ENCODE measurements at regions not wholly inside any gene's neighbourhood (a gene's known extent, or its start where the extent isn't known, plus 50 kb on each side); places are given as distances from the start of the nearest gene placed in this dataset.
"Not testable (repeated sequence)": the region's sequence is repeated elsewhere in the genome, so short reads cannot be mapped to it uniquely, and the experiment has no call there.

DNA sequence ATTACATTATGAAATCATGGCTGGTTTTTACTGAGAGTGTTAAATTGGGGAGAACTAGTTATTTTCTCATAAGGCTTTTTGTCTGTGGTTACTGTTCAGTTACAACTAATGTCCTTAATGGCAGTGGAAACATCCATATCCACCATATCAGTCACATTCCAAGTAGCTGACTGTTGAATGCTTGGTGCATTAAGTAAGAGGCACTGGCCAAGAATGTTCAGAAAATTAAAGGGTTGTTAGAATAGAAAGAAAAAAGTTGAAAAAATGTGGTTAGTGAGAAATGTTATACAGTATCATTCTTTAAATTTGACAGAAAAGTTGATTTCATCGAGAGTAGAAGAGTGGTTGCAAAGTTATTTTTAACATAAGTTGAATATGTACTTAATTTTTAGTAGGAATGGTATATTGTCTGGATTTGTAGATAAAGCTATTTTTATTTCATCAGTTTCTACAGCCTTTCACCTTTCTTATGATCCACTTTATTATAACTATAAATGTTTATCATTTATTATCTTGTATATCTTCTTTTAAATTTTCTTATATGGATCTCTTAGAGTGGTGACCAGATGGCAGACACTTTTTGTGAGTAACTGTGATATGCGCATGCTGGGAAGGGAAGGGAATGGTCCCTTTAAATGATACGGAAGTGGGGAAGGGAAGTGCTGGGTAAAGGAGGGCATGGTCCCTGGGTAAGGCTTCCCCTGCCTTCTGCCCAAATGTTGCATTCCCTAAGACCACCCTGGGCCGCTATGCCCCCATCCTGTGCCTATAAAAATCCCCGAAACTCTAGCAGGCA, 2407.1 kb downstream of the ARAP2 start:
- Histone ChIP-seq H3K36me3 (ENCODE audit: control insufficient read depth in 2 of 2, insufficient read depth in 2 of 2, low read length in 1 of 2) (no peaks in the 10 kb centered on the region), H3K4me1 (ENCODE audit: control insufficient read depth in 2 of 2, insufficient read depth in 2 of 2, low read length in 1 of 2) (no peaks in the 10 kb centered on the region), H3K9me3 (ENCODE audit: control insufficient read depth in 2 of 2, insufficient read depth in 1 of 2, low read depth in 1 of 2, low read length in 1 of 2) (no peaks in the 10 kb centered on the region), H3K27me3 (ENCODE audit: control insufficient read depth in 1 of 2, insufficient read depth in 2 of 2, low read length in 2 of 2) (no peaks in the 10 kb centered on the region), H3K27ac (ENCODE audit: low read depth in 2 of 2, low read length in 1 of 2) (no peak overlapping the region), H3K4me3 (ENCODE audit: low read depth in 1 of 2, low read length in 2 of 2) (no peak overlapping the region)
- WGBS, 2 donors: 83 to 85% methylated on average over 5 of the region's 5 CpGs

DNA sequence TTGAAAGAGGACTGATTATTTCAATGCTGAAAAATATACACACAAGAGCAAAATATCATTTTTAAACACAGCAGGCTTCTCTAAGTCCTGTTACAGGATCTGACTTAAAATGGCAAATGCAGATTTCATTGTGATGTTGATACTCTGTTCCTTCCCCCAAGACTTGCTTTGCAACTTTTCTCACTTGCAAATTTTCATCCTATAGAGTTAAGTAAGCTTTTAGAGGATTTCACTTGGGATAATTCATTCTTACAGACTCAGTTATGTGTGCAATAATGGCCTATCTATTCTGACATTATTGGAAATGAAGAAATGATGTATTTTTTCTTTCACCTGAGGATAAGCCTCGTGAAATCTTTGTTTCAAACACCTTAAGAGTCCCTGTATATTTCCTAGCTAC, 2403.2 kb downstream of the ARAP2 start:
- Histone ChIP-seq H3K4me1 (ENCODE audit: control insufficient read depth in 2 of 2, insufficient read depth in 2 of 2, low read length in 1 of 2) (no peaks in the 10 kb centered on the region), H3K27me3 (ENCODE audit: control insufficient read depth in 1 of 2, insufficient read depth in 2 of 2, low read length in 2 of 2) (no peaks in the 10 kb centered on the region), H3K9me3 (ENCODE audit: control insufficient read depth in 2 of 2, insufficient read depth in 1 of 2, low read depth in 1 of 2, low read length in 1 of 2) (no peaks in the 10 kb centered on the region), H3K4me3 (ENCODE audit: low read depth in 1 of 2, low read length in 2 of 2) (no peak overlapping the region), H3K36me3 (ENCODE audit: control insufficient read depth in 2 of 2, insufficient read depth in 2 of 2, low read length in 1 of 2) (no peaks in the 10 kb centered on the region), H3K27ac (ENCODE audit: low read depth in 2 of 2, low read length in 1 of 2) (no peak overlapping the region)
- 22% methylated on average over 1 of the region's 1 CpG for WGBS, 2 donors

DNA sequence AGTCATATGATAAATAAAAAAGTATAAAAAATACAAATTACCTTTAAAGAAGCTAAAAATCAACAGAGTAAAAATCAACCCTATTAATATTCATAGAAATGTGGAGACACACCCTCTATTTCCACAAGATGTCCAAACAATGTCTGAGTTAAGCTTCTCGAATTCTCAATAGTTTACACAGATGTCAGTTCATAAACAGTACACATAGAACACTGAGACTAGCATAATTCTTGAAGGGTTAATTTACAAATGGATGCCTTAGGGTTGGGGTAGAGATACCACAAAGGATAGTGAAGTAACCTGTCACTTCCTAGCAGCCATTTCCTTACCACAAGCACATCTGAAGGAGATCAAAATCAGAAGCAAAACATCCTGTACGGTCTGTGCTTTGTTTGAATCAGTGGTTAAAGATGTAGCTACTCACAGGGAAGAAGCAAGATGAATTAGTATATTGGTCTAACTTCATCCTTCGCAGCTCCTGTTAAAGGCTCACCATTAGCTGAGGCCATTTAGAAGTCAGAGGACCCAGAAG, 2393.9 kb downstream of the ARAP2 start:
- Histone ChIP-seq H3K36me3 (ENCODE audit: control insufficient read depth in 2 of 2, insufficient read depth in 2 of 2, low read length in 1 of 2) (no peaks in the 10 kb centered on the region), H3K4me1 (ENCODE audit: control insufficient read depth in 2 of 2, insufficient read depth in 2 of 2, low read length in 1 of 2) (no peaks in the 10 kb centered on the region), H3K27me3 (ENCODE audit: control insufficient read depth in 1 of 2, insufficient read depth in 2 of 2, low read length in 2 of 2) (no peaks in the 10 kb centered on the region), H3K9me3 (ENCODE audit: control insufficient read depth in 2 of 2, insufficient read depth in 1 of 2, low read depth in 1 of 2, low read length in 1 of 2) (no peaks in the 10 kb centered on the region), H3K4me3 (ENCODE audit: low read depth in 1 of 2, low read length in 2 of 2) (no peak overlapping the region), H3K27ac (ENCODE audit: low read depth in 2 of 2, low read length in 1 of 2) (no peak overlapping the region)
- 64 to 67% methylated on average over 3 of the region's 3 CpGs for whole genome bisulfite sequencing, 2 donors

DNA sequence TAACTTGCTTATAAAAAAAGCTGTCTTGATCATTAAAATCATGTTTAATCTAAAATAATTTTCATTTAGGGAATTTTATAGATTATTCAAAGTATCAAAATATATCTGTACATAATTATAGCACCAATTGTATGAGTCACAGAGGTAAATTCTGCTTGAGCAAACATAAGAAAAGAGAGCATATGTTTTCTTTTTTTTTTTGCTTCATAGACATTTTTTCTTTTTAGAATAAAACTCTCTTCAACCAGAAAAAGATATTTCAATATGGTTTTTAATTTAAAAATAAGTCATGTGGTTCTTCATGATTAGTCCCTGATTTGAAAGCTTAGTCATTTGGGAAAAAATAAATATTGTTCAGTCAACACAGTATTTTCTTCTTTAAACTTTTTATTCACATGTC, 2390.6 kb downstream of the ARAP2 start:
- not testable (repeated sequence) for H3K4me1 ChIP-seq (ENCODE audit: control insufficient read depth in 2 of 2, insufficient read depth in 2 of 2, low read length in 1 of 2); H3K9me3 ChIP-seq (ENCODE audit: control insufficient read depth in 2 of 2, insufficient read depth in 1 of 2, low read depth in 1 of 2, low read length in 1 of 2); H3K27ac ChIP-seq (ENCODE audit: low read depth in 2 of 2, low read length in 1 of 2); H3K36me3 ChIP-seq (ENCODE audit: control insufficient read depth in 2 of 2, insufficient read depth in 2 of 2, low read length in 1 of 2); H3K27me3 ChIP-seq (ENCODE audit: control insufficient read depth in 1 of 2, insufficient read depth in 2 of 2, low read length in 2 of 2); H3K4me3 ChIP-seq (ENCODE audit: low read depth in 1 of 2, low read length in 2 of 2)

DNA sequence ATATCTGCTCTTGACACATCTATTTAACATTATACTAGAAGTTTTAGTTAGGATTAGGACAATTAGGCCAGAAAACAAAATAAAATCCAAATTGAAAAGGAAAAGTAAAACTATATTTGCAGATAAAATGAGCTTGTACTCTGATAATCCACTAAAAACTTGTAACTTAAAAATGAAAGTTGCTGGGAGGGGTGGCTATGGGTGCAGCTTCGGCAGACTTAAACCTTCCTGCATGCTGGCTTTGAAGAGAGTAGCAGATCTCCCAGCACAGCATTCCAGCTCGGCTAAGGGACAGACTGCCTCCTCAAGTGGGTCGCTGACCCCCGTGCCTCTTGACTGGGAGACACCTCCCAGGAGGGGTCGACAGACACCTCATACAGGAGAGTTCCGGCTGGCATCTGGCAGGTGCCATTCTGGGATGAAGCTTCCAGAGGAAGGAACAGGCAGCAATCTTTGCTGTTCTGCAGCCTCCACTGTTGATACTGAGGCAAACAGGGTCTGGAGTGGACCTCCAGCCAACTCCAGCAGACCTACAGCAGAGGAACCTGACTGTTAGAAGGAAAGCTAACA, 2379.9 kb downstream of the ARAP2 start:
- H3K4me3 ChIP-seq (ENCODE audit: low read depth in 1 of 2, low read length in 2 of 2): no peak overlapping the region
- H3K27ac ChIP-seq (ENCODE audit: low read depth in 2 of 2, low read length in 1 of 2): no peak overlapping the region
- H3K4me1 ChIP-seq (ENCODE audit: control insufficient read depth in 2 of 2, insufficient read depth in 2 of 2, low read length in 1 of 2): no peaks in the 10 kb centered on the region
- H3K27me3 ChIP-seq (ENCODE audit: control insufficient read depth in 1 of 2, insufficient read depth in 2 of 2, low read length in 2 of 2): no peaks in the 10 kb centered on the region
- WGBS, 2 donors: 83 to 84% methylated on average over 6 of the region's 6 CpGs
- no peaks in the 10 kb centered on the region for H3K36me3 ChIP-seq (ENCODE audit: control insufficient read depth in 2 of 2, insufficient read depth in 2 of 2, low read length in 1 of 2)
- no peaks in the 10 kb centered on the region for H3K9me3 ChIP-seq (ENCODE audit: control insufficient read depth in 2 of 2, insufficient read depth in 1 of 2, low read depth in 1 of 2, low read length in 1 of 2)

DNA sequence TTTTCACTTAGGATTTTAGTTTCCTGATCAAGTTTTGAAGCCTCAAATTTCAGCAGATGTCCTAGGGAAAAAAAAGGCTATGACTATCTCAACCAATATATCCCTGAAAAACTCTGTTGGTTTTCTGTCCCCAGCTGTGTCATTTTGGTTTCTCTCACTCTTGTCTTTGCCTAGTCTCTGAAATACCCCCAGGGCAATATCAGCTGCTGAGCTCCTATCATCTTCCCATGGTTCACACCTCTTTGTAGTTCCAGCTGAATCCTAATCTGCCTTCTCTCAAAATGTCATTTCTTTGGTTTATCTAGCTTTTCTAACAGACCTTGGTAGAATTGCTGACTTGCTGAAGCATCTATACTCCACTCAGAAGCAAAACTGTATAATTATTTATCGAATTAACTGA, 2370.5 kb downstream of the ARAP2 start:
- Histone ChIP-seq H3K9me3 (ENCODE audit: control insufficient read depth in 2 of 2, insufficient read depth in 1 of 2, low read depth in 1 of 2, low read length in 1 of 2) (no peaks in the 10 kb centered on the region), H3K27ac (ENCODE audit: low read depth in 2 of 2, low read length in 1 of 2) (no peak overlapping the region), H3K4me1 (ENCODE audit: control insufficient read depth in 2 of 2, insufficient read depth in 2 of 2, low read length in 1 of 2) (no peaks in the 10 kb centered on the region), H3K27me3 (ENCODE audit: control insufficient read depth in 1 of 2, insufficient read depth in 2 of 2, low read length in 2 of 2) (no peaks in the 10 kb centered on the region), H3K36me3 (ENCODE audit: control insufficient read depth in 2 of 2, insufficient read depth in 2 of 2, low read length in 1 of 2) (no peaks in the 10 kb centered on the region), H3K4me3 (ENCODE audit: low read depth in 1 of 2, low read length in 2 of 2) (no peak overlapping the region)
- 55 to 68% methylated on average over 1 of the region's 1 CpG for WGBS, 2 donors

DNA sequence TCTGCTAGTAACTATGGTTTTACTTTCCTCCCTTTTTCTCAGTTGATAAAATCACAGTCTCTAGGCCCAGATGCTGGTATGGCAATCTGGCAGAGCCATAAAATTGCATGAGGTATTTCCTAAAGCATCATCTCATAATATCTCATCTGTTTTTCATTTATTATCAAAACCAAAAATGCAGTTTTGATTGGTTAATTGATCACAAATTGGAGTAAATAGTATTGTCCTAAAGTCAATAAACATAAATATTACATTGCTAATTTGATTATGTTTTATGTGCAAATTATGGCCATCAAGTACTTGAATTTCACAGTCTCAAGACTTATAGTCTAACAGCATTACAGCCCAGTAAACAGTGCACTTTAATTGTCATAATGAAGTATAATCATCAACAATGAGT, 2365.6 kb downstream of the ARAP2 start:
- Histone ChIP-seq H3K4me3 (ENCODE audit: low read depth in 1 of 2, low read length in 2 of 2) (no peak overlapping the region), H3K36me3 (ENCODE audit: control insufficient read depth in 2 of 2, insufficient read depth in 2 of 2, low read length in 1 of 2) (no peaks in the 10 kb centered on the region), H3K27ac (ENCODE audit: low read depth in 2 of 2, low read length in 1 of 2) (no peak overlapping the region), H3K4me1 (ENCODE audit: control insufficient read depth in 2 of 2, insufficient read depth in 2 of 2, low read length in 1 of 2) (no peaks in the 10 kb centered on the region), H3K27me3 (ENCODE audit: control insufficient read depth in 1 of 2, insufficient read depth in 2 of 2, low read length in 2 of 2) (no peaks in the 10 kb centered on the region), H3K9me3 (ENCODE audit: control insufficient read depth in 2 of 2, insufficient read depth in 1 of 2, low read depth in 1 of 2, low read length in 1 of 2) (no peaks in the 10 kb centered on the region)

DNA sequence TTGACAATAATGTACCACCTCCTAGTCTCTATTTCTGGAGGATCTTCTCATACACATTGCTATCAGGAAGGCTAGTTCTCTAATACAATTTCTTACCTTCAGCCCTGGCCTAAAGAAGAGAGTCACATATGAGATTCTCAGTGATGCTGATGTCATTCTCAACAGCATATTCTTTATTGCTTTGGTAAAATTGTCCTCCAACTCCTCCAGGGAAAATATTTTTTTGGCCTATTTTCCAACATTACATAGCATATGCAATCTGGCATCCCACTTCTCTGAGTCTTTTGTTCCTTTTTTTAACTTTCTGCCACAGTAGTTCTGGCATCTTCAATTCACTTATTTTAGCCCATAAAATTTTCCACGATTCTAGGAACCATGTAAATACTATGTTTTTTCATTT, 2363.1 kb downstream of the ARAP2 start:
- H3K27me3 ChIP-seq (ENCODE audit: control insufficient read depth in 1 of 2, insufficient read depth in 2 of 2, low read length in 2 of 2): no peaks in the 10 kb centered on the region
- 72 to 83% methylated on average over 1 of the region's 1 CpG for WGBS, 2 donors
- H3K4me1 ChIP-seq (ENCODE audit: control insufficient read depth in 2 of 2, insufficient read depth in 2 of 2, low read length in 1 of 2): no peaks in the 10 kb centered on the region
- H3K36me3 ChIP-seq (ENCODE audit: control insufficient read depth in 2 of 2, insufficient read depth in 2 of 2, low read length in 1 of 2): no peaks in the 10 kb centered on the region
- no peak overlapping the region for H3K4me3 ChIP-seq (ENCODE audit: low read depth in 1 of 2, low read length in 2 of 2)
- H3K9me3 ChIP-seq (ENCODE audit: control insufficient read depth in 2 of 2, insufficient read depth in 1 of 2, low read depth in 1 of 2, low read length in 1 of 2): peaks cover 0 to 4% of the 10 kb centered on the region in 2 donors
- no peak overlapping the region for H3K27ac ChIP-seq (ENCODE audit: low read depth in 2 of 2, low read length in 1 of 2)

DNA sequence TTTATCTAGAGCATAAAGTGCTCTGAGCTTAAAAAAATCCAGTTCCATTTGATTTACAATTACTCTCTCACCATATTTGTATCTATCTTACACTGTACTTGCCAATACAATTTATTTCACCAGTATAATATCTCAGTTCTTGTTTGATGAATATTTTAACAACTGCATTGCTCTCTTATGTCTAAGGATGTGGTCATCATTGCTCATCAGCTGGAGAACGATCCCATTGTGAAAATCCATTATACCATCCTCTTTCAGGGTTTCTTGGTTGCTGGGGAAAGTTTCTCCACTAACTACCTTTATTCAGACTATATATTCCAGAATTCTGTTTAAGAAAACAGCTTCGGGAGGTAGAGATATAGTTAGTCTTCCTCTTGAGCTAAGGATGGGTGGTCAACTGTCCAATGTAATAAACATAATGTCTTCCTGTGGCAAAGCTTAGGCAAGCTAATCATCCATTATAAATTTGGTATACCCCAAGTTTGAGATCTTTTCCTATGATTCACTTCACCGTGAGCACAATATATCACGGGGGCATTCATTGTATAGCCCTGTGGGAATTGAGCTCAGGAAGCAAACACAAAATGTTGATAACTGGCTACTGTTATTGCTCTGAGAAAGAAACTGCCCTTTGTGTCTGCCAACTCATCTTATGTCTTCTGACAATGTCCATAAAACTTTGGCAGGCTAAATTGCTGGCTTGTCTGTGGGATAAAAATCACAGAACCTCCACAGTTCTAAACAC, 2361.9 kb downstream of the ARAP2 start:
- no peak overlapping the region for H3K4me3 ChIP-seq (ENCODE audit: low read depth in 1 of 2, low read length in 2 of 2)
- H3K27me3 ChIP-seq (ENCODE audit: control insufficient read depth in 1 of 2, insufficient read depth in 2 of 2, low read length in 2 of 2): no peaks in the 10 kb centered on the region
- H3K36me3 ChIP-seq (ENCODE audit: control insufficient read depth in 2 of 2, insufficient read depth in 2 of 2, low read length in 1 of 2): no peaks in the 10 kb centered on the region
- H3K4me1 ChIP-seq (ENCODE audit: control insufficient read depth in 2 of 2, insufficient read depth in 2 of 2, low read length in 1 of 2): no peaks in the 10 kb centered on the region
- 73% methylated on average over 4 of the region's 4 CpGs for WGBS, 2 donors
- H3K27ac ChIP-seq (ENCODE audit: low read depth in 2 of 2, low read length in 1 of 2): no peak overlapping the region
- peaks cover 0 to 5% of the 10 kb centered on the region in 2 donors for H3K9me3 ChIP-seq (ENCODE audit: control insufficient read depth in 2 of 2, insufficient read depth in 1 of 2, low read depth in 1 of 2, low read length in 1 of 2)

Data from esophagus (tissue), 2 donors.